ENCODE measurements at regions not wholly inside any gene's neighbourhood (a gene's known extent, or its start where the extent isn't known, plus 50 kb on each side); places are given as distances from the start of the nearest gene placed in this dataset.

DNA sequence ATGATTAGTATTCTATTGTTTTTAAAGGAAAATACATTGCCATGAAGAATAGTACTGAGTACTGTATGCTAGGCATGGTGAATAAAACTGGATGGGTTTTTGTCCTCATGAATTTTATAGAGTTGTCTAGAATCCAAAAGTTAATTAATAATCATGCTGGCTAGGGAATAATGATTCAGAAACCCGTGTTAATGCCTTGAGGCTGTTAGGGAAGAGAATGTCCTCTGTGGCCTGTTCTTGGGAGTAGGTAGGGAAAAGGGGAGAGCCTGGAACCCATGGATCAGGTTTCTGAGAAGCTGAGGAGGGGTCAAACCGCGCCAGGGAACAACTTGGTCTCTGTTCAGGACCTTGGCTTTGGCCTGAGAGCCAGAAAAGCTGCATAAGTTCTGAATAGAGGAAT, 1376.3 kb upstream of the SLC10A2 start:
- TF ChIP-seq, protein P1, sequence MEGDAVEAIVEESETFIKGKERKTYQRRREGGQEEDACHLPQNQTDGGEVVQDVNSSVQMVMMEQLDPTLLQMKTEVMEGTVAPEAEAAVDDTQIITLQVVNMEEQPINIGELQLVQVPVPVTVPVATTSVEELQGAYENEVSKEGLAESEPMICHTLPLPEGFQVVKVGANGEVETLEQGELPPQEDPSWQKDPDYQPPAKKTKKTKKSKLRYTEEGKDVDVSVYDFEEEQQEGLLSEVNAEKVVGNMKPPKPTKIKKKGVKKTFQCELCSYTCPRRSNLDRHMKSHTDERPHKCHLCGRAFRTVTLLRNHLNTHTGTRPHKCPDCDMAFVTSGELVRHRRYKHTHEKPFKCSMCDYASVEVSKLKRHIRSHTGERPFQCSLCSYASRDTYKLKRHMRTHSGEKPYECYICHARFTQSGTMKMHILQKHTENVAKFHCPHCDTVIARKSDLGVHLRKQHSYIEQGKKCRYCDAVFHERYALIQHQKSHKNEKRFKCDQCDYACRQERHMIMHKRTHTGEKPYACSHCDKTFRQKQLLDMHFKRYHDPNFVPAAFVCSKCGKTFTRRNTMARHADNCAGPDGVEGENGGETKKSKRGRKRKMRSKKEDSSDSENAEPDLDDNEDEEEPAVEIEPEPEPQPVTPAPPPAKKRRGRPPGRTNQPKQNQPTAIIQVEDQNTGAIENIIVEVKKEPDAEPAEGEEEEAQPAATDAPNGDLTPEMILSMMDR (IDR thresholded peaks at IDR 0.05 in 2 of 3, conservative IDR thresholded peaks at IDR 0.05 in 1 of 3; ENCODE audit: borderline replicate concordance in 1 of 3, insufficient read depth in 1 of 3, low read depth in 2 of 3, low read length in 2 of 3), result no peak
- TF ChIP-seq POLR2AphosphoS5 (IDR thresholded peaks at IDR 0.05; ENCODE audit: low read depth, low read length), result no peak
- no peak for TF ChIP-seq SP1 (IDR thresholded peaks at IDR 0.05; ENCODE audit: low read depth)
- TF ChIP-seq YY1 (IDR thresholded peaks at IDR 0.05; ENCODE audit: extremely low read depth, insufficient replicate concordance, low read depth, low read length), result no peak
- TF ChIP-seq ZNF274 (IDR thresholded peaks at IDR 0.05; ENCODE audit: low read depth, low read length), result no peak
- no peak for TF ChIP-seq TCF7L2 (IDR thresholded peaks at IDR 0.05; ENCODE audit: borderline replicate concordance, extremely low read depth, insufficient read depth, insufficient read length)
- no peak for TF ChIP-seq FOSL1 (IDR thresholded peaks at IDR 0.05; ENCODE audit: low read depth)
- TF ChIP-seq EZH2 (IDR thresholded peaks at IDR 0.05), result no peak
- TF ChIP-seq, protein P2, sequence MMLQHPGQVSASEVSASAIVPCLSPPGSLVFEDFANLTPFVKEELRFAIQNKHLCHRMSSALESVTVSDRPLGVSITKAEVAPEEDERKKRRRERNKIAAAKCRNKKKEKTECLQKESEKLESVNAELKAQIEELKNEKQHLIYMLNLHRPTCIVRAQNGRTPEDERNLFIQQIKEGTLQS (IDR thresholded peaks at IDR 0.05), result no peak
- TF ChIP-seq POLR2A (IDR thresholded peaks at IDR 0.05; ENCODE audit: borderline replicate concordance, extremely low read depth, insufficient read depth, insufficient read length), result no peak
- no peak for TF ChIP-seq EZH2phosphoT487 (IDR thresholded peaks at IDR 0.05; ENCODE audit: borderline replicate concordance)

All from HCT116 (cell line).